A673 (cell line): ENCODE measurements at regions not wholly inside any gene's neighbourhood (a gene's known extent, or its start where the extent isn't known, plus 50 kb on each side); places are given as distances from the start of the nearest gene placed in this dataset.

Source experiments
- EZH2 ChIP-seq: fragments of 200-600 bp; sonication (generic); IDR thresholded peaks from 2 replicates; pipeline ENCODE4 v1.6.1; 2017; ENCODE audit warnings: borderline replicate concordance, low read depth, mild to moderate bottlenecking, mixed read lengths, antibody characterized with exemption, low read length; ENCODE audit not compliant: poor library complexity, severe bottlenecking
- TF ChIP-seq, protein P1 (sequence below): fragments of 300-800, 200-600 bp; sonication (generic); conservative IDR thresholded peaks from 2 replicates; pipeline ENCODE4 v1.5.1; 2017; ENCODE audit warnings: low read depth, mild to moderate bottlenecking, antibody characterized with exemption, low read length, moderate library complexity, mixed read lengths

DNA sequence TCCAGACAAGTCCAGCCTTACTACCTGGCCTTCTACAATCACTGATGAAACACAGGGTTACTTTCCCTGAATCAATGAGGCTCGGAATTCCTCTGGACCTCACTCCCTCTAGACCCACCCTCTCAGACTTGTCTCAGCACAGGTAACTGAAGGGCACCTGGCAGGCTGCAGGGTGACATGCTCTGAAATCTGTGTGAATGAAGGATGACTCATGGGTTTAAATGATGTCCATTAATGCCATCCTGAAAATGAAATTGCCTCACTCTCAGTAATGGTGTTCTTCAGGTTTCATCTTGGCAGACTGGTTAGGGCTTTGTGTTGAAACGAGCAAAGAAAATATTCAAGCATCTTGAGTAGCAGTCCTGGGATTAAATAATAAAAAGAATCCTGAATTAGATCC is 134.4 kb downstream of the MAF start:
- TF ChIP-seq, protein P1, sequence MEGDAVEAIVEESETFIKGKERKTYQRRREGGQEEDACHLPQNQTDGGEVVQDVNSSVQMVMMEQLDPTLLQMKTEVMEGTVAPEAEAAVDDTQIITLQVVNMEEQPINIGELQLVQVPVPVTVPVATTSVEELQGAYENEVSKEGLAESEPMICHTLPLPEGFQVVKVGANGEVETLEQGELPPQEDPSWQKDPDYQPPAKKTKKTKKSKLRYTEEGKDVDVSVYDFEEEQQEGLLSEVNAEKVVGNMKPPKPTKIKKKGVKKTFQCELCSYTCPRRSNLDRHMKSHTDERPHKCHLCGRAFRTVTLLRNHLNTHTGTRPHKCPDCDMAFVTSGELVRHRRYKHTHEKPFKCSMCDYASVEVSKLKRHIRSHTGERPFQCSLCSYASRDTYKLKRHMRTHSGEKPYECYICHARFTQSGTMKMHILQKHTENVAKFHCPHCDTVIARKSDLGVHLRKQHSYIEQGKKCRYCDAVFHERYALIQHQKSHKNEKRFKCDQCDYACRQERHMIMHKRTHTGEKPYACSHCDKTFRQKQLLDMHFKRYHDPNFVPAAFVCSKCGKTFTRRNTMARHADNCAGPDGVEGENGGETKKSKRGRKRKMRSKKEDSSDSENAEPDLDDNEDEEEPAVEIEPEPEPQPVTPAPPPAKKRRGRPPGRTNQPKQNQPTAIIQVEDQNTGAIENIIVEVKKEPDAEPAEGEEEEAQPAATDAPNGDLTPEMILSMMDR: no peak
- TF ChIP-seq EZH2: no peak
